Kidney tubule cell (primary cell): ENCODE measurements at regions not wholly inside any gene's neighbourhood (a gene's known extent, or its start where the extent isn't known, plus 50 kb on each side); places are given as distances from the start of the nearest gene placed in this dataset.

Source experiments
- DNase-seq: peaks from one replicate; pipeline ENCODE4 v3.0.0-alpha.2; 2018; ENCODE audit warnings: low spot score

DNA sequence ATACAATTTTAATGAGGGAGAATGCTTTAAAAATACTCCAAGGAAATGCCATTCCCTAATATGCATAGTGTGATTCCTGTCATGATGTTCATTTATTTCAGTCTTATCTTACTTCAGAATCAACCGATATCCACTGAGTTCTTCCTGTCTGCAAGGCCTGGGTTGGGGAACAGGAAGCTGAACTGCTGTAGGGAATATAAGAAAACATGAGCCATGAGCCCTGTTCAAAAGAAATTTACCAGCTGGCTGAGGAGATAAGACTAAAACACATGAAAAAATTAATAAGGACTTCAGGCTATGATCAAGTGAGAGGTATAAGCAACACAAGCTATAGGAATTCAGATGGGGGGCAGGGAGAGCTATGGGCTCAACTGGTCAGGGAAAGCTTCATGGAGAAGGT is 184.7 kb downstream of the PLPP4 start:
- DNase-seq, result no peak

DNA sequence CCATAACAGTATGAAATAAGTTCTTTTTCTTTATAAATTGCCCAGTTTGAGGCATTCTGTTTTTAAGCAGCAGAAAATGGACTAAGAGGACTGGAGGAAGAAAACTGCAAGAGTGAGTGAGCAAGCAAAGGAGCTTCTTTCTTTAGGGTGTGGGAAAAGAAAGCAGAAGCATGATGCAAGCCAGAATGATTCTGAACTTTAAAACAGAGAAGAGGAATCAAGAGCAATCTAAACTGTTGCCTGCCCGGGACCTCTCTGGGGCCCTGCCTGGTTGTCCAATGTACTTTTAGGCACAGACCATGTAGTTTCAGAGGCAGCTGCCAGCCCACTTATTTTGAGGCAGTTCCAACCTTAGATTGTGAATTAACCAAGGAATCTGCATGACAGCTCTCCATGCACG is 186.3 kb downstream of the PLPP4 start:
- DNase-seq, result no peak

DNA sequence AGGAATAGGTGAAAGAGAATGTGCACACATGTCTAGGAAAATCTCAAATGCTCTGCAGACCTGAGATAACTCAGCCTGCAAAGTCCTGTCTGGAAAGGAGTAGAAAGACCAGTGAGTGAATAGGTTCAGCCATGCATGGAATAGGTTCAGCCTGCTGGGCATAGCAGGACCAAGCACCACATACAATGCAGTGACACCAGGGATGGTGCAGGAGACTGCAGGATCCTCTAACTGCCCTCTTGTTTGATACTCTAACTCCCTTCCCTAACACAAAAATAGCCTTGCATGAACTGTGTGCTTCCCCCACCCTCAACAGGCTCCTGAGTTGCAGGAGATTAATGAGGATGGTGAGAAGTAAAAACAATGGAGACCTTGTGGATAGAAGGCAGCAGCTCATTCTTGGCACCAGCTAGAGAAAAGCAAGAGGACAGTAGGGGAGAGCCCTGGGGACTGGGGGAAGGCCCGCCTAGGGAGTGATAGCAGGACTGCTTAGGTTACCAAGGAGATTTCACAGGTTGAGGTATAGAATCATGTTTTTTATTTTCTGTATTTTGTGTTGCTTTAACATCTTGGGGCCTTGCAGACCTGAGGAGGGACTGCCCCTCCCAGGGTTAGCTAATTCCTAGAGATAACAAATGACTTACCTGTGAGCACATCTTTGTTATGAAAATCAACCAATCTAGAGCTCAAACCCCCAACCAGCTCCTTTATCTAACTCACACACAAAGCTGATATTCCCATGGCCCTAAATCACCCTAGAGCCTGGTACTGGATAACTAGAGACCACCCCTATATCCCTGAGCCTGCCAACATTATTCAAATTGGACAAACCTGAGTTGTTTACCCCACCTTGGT is 187.8 kb downstream of the PLPP4 start:
- DNase-seq, result no peak

DNA sequence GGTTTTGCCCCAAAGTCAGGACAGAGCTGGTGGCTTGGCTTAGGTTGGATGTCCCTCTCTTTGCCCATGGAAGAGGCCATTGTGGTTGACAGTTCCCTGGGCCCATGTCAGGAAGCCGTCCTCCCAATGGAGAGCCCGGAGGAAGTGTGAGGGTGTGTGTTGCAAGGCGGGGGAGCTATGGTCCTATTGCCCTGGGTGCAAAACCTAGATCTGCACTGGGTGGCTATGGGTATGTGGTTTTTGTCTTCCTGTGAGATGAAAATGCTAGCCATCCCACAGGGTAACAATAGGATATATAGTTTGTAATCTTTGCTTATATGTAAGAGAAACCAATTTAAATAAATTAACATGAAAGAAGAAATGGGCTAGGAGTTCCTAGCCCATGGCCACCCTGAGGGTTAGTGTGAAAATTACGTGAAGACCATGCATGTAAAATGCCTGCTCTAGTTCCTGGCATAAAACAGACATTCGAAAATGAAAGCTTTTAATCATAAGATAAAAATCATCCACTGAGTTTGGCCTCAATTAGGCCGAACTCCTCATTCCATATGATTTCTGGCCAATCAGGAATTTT is 189.2 kb downstream of the PLPP4 start:
- DNase-seq, result no peak

GRCh38 chr10:120646738-120647456 is 189.9 kb downstream of the PLPP4 start:
- no peak for DNase-seq

- peak; percentile 43 for DNase-seq
Measured at GRCh38 chr10:120650705-120651399, 193.8 kb downstream of the PLPP4 start.

DNA sequence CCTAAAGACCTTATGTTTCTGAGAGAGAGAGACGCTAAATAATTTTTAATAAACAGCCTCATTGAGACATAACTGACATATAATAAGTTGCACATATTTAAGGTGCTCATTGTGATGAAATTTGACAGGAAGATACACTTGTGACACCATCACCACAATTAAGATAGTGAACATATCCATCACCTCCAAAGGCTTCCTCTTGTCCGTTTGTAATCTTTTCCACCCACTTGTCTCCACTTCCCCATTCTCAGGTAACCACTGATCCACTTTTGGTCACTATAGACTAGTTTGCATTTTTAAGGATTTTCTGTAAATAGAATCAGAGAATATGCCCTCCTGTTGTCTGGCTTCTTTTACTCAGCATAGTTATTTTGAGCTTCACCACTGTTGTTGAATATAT is 195.1 kb upstream of the WDR11 start:
- no peak for DNase-seq

DNA sequence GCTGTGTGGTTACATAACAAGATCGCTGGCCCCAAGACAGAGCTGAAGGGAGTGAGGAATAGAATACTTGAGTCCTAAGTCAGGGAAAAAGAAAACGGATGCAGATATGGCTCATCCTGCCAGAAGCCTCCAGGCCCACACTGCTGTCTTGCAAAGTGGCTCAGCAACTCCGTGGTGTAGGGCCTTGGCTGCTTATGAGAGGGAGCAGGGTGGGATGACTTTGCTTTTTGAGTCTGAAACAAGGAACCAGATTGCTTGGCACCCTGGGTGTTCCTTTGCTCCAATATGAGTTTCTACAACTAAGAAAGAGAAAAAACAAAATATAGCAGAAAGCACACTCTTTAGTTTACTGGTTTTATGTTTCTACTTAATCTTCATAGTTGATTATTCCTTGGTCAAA is 193.8 kb upstream of the WDR11 start:
- no peak for DNase-seq

DNA sequence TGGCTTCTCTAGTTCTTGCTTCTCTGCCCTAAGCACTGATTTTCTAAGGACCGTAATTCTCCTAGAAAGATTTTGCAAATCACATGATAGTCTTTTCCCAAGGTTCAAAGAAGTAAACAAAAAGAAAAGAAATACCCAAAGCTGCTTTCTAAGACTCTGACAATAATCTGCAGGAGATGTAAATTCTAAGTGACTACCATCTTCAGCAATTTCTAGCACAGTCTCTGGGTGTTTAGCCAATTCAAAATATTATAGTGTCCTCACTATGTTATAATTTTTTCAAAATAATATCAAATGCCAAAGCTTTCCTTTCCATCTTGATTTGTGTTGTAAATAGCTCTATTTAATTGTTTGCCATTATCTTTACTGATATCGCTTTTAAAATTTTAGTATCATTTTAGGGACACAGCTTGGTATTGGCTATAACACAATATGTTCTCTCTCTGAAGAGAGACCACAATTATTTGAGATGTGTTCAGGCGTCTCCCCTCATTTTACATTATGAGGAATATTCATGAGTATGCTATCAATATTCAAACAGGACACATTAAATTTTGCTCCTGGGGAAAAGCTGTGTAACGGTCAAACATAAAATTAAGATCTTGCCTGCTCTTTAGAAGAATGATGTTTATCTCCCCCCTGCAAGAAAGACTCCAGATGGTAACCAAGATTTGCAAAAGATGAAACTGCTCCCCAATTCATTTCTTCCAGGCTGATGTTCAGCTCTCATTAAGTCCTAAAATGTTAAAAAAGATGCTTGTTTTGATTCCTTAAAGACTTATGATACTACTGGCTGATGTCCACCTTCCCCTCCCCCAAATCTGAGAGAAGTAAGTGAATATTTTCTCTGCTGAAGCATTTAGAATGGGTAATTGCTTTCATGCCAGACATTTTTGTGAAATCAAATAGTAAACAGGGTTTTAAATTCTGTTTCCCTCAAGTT is 191.9 kb upstream of the WDR11 start:
- no peak for DNase-seq

- DNase-seq, result peak; percentile 10
Measured at GRCh38 chr10:120666308-120666707, 184.9 kb upstream of the WDR11 start.

GRCh38 chr10:120667276-120667675 is 183.9 kb upstream of the WDR11 start:
- no peak for DNase-seq

DNA sequence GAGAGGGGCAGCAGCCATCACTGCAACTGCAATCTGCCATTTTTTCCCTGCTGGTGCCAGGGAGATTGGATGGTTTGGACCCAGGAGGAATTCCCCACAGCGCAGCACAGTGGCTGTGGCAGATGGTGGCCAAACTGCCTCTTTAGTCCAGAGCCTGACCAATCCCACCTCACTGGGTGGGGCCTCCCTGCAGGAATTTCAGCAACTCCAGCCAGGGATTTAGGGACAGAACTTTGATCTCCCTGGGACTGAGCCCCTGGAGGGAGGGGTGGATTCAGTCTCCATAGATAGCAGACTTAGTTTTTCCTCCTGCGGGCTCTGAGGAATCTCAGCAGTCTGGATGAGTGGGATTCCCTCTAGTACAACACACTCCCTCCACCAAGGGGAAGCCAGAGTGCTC is 179.7 kb upstream of the WDR11 start:
- DNase-seq, result no peak

- DNase-seq, result no peak
Measured at GRCh38 chr10:120683454-120683853, 167.7 kb upstream of the WDR11 start.

DNA sequence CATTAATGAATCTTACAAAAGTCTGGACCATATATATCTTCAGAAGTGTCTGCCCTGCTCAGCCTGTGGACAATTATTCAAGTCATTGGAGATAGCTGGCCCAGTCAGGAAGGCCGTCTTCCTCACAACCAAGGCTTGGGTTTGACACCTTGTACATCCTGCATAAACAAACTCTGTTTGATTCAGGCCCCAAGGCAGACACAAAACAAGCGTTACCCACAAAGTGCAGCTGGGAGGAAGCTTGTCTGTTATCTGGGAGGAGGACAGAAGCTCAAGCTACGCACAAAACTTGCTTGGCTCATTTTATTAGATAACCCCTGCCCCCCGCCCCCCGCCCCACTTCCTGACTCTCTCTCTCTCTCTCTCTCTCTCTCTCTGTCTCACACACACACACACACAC is 166.9 kb upstream of the WDR11 start:
- no peak for DNase-seq

- DNase-seq, result no peak
Measured at GRCh38 chr10:120685136-120685535, 166.0 kb upstream of the WDR11 start.

- no peak for DNase-seq
Measured at GRCh38 chr10:120688928-120689327, 162.2 kb upstream of the WDR11 start.

GRCh38 chr10:120689777-120690529 is 161.2 kb upstream of the WDR11 start:
- no peak for DNase-seq

GRCh38 chr10:120691625-120692024 is 159.5 kb upstream of the WDR11 start:
- no peak for DNase-seq

- DNase-seq, result no peak
Measured at GRCh38 chr10:120700426-120700825, 150.7 kb upstream of the WDR11 start.

DNA sequence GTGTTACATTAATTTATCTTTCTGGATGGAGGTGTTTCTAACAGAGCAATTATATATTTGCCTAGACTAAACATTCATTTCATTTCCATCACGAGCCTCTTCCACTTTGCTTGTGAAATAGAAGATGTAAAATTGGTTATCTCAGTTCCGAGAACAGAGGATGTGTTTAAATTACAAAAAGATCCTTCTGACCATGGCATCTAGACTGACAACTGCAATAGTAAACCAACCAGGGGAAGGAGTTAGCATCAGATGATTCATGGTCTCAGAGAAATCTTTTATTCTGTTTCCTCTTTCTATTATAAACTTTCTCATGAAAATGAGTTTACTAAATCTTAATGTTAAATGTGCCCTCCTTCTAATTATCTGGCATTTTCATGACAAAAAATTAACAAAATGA is 149.8 kb upstream of the WDR11 start:
- no peak for DNase-seq

DNA sequence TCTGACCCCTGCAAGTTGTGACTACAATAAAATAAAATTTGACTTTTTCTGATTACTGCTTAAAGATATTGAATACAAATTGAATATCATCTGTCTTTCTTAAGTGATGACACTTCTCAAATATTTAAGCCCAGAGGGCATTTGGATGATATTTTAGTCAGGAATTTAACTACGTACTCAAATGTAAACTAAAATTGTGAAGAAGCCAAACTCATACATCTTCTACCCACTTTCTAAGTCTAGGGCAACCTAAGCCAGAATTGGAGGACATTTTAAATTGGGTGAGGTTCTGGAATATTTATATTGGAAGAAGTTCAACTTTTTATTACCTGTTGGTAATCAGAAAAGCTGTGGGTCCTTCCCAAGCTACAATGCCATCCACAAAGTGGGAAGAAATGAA is 149.1 kb upstream of the WDR11 start:
- DNase-seq, result no peak
